Nephron (organoid): ENCODE measurements at regions not wholly inside any gene's neighbourhood (a gene's known extent, or its start where the extent isn't known, plus 50 kb on each side); places are given as distances from the start of the nearest gene placed in this dataset.

Source experiments
- H3K27ac Mint-ChIP-seq, 3 experiments: 2 replicates each; pipeline ENCODE4 v1.8.0; 2020; ENCODE audit warnings: mixed read lengths in 3 of 3, mild to moderate bottlenecking in 2 of 3, moderate library complexity in 1 of 3
- H3K27me3 Mint-ChIP-seq: 2 replicates; pipeline ENCODE4 v1.8.0; 2021; ENCODE audit warnings: low read depth, mild to moderate bottlenecking, moderate library complexity, mixed read lengths
- H3K36me3 Mint-ChIP-seq: 2 replicates; pipeline ENCODE4 v1.8.0; 2020; ENCODE audit warnings: low read depth, mixed read lengths
- H3K4me1 Mint-ChIP-seq: 2 replicates; pipeline ENCODE4 v1.8.0; 2020; ENCODE audit warnings: mixed read lengths
- H3K4me3 Mint-ChIP-seq, 3 experiments: 2 replicates each; pipeline ENCODE4 v1.8.0; 2020; ENCODE audit warnings: mild to moderate bottlenecking in 3 of 3, mixed read lengths in 3 of 3, moderate library complexity in 2 of 3
- H3K9me3 Mint-ChIP-seq: 2 replicates; pipeline ENCODE4 v1.8.0; 2020; ENCODE audit warnings: mixed read lengths
- TF ChIP-seq, protein P1 (sequence below), 3 experiments: fragments of 200-600 bp; sonication (generic); IDR thresholded peaks; one replicate each; pipeline ENCODE4 v1.5.0; 2021; ENCODE audit warnings: antibody characterized with exemption in 3 of 3; ENCODE audit not compliant: unreplicated experiment in 3 of 3

DNA sequence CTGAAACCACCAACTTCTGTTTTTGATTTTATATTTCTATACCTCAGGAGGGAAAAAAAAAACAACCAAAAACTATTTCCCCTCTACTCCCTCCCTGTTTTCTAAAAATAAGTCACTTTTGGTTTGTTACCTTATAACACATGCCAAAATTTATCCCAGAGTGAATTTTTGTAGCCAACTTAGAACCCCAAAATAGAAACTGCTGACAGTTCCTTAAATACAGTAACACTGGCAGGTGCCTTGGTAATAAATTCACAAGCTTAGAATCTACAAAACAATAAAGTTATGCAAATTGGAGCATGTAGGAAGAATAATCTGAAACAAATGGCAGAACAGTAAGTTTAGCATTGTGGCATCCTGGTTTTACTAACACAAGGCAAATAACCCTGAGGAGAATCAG is 165.0 kb upstream of the HDAC9 start:
- TF ChIP-seq, protein P1, sequence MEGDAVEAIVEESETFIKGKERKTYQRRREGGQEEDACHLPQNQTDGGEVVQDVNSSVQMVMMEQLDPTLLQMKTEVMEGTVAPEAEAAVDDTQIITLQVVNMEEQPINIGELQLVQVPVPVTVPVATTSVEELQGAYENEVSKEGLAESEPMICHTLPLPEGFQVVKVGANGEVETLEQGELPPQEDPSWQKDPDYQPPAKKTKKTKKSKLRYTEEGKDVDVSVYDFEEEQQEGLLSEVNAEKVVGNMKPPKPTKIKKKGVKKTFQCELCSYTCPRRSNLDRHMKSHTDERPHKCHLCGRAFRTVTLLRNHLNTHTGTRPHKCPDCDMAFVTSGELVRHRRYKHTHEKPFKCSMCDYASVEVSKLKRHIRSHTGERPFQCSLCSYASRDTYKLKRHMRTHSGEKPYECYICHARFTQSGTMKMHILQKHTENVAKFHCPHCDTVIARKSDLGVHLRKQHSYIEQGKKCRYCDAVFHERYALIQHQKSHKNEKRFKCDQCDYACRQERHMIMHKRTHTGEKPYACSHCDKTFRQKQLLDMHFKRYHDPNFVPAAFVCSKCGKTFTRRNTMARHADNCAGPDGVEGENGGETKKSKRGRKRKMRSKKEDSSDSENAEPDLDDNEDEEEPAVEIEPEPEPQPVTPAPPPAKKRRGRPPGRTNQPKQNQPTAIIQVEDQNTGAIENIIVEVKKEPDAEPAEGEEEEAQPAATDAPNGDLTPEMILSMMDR (IDR thresholded peaks at IDR 0.05; ENCODE audit: unreplicated experiment in 3 of 3): no peak
- peaks cover 6% of the 10 kb centered on the region for H3K4me1 Mint-ChIP-seq
- H3K4me3 Mint-ChIP-seq: no peak overlapping the region
- H3K27ac Mint-ChIP-seq: no peak overlapping the region
- H3K27me3 Mint-ChIP-seq: no peaks in the 10 kb centered on the region
- H3K36me3 Mint-ChIP-seq: no peaks in the 10 kb centered on the region
- peaks cover 2% of the 10 kb centered on the region for H3K9me3 Mint-ChIP-seq

DNA sequence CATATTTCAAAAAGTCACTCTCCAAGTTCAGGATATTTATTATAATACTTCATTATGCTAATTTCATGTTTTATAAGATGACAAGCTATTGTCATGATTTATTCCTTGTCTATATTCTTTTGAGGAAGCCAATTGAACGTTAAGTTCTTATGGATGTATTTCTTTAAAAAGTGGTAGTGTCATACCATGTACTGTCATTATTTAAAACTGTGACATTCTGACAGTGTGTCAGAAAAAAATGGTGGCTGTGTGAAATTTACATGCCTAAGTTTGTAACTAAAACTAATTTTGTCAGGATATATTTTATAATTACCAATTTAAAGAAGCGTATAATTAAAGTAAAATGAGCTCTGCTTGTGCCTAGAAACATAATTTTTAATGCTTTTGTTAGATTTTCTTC is 158.9 kb upstream of the HDAC9 start:
- Mint-ChIP-seq H3K9me3 (peaks cover 13% of the 10 kb centered on the region), H3K36me3 (peaks cover 4% of the 10 kb centered on the region), H3K4me3 (no peak overlapping the region), H3K27ac (no peak overlapping the region), H3K4me1 (no peaks in the 10 kb centered on the region), H3K27me3 (no peaks in the 10 kb centered on the region)
- TF ChIP-seq, protein P1 (IDR thresholded peaks at IDR 0.05; ENCODE audit: unreplicated experiment in 3 of 3): no peak

- Mint-ChIP-seq H3K27ac (no peak overlapping the region), H3K27me3 (no peaks in the 10 kb centered on the region)
Observed at GRCh38 chr7:18337048-18337809, 158.3 kb upstream of the HDAC9 start.

GRCh38 chr7:18338910-18339523 is 156.5 kb upstream of the HDAC9 start:
- H3K9me3 Mint-ChIP-seq: peaks cover 14% of the 10 kb centered on the region
- no peaks in the 10 kb centered on the region for H3K27me3 Mint-ChIP-seq

More at GRCh38 chr7:18337048-18337809, 158.3 kb upstream of the HDAC9 start:
- TF ChIP-seq, protein P1 (IDR thresholded peaks at IDR 0.05; ENCODE audit: unreplicated experiment in 3 of 3): no peak
- Mint-ChIP-seq H3K4me1 (no peaks in the 10 kb centered on the region), H3K4me3 (no peak overlapping the region), H3K36me3 (peaks cover 4% of the 10 kb centered on the region), H3K9me3 (peaks cover 16% of the 10 kb centered on the region)

DNA sequence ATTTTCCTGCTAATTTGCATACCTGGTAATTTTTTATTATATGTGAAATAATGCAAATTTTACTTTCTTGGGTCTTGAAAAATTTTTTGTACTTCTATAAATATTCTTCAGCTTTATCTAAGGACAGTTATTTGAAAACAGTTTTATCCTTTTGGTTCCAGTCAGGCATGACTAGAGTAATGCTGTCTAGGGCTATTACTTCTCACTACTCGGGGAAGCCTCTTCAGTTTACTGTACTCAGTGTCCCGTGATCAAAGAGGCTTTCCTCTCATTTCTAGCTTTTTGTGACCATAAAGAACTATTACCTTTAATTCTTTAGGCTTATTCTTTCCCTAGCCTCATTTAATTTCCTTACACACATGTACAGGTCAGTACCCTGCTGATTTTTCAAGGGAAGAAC is 153.8 kb upstream of the HDAC9 start:
- peaks cover 4% of the 10 kb centered on the region for H3K36me3 Mint-ChIP-seq
- no peaks in the 10 kb centered on the region for H3K27me3 Mint-ChIP-seq
- TF ChIP-seq, protein P1 (IDR thresholded peaks at IDR 0.05; ENCODE audit: unreplicated experiment in 3 of 3): no peak
- no peak overlapping the region for H3K4me3 Mint-ChIP-seq
- no peak overlapping the region for H3K27ac Mint-ChIP-seq
- peaks cover 14% of the 10 kb centered on the region for H3K9me3 Mint-ChIP-seq
- no peaks in the 10 kb centered on the region for H3K4me1 Mint-ChIP-seq

More at GRCh38 chr7:18338910-18339523, 156.5 kb upstream of the HDAC9 start:
- Mint-ChIP-seq H3K4me1 (no peaks in the 10 kb centered on the region), H3K27ac (no peak overlapping the region), H3K4me3 (no peak overlapping the region), H3K36me3 (peaks cover 4% of the 10 kb centered on the region)
- TF ChIP-seq, protein P1 (IDR thresholded peaks at IDR 0.05; ENCODE audit: unreplicated experiment in 3 of 3): no peak
